ENCODE measurements at regions not wholly inside any gene's neighbourhood (a gene's known extent, or its start where the extent isn't known, plus 50 kb on each side); places are given as distances from the start of the nearest gene placed in this dataset.

DNA sequence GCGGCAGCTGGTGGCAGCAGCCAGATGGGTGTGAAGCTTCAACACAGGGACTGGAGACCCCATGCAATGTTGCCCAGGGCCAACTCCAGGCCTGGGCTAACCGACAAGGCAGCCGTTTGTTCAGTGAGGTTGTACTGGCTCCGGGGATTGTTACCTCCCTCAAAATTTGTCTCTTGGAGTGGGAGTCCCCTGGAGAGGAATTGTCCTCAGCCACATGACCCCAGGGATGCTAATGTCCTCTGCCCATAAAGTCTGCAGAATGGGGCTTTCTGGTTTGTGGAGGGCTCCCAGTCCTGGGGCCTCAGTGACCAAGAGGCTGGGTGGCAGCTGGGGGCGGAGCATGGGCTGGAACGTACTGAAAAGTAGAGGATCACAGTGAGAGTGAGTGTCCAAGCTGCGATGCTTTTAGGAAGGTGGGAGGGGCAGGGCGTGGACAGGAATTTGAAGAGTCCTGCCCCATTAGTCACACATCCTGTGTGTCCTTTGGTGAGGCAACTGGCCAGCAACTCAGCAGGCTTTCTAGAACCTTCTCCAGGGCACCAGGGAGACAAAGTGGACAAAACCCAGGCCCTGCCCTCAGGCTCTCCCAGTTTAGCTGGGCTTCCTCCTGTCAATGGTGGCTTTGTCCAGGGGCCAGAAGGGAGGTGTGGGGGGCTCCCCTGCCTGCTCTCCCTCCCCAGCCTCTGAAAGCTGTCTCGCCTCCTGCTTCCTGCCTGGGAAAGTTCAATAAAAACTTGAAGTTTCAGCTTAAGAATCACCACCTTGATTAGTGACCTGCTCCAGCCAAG, 114.0 kb downstream of the NSG2 start:
- peak; percentile 3 to 83 for DNase-seq (ENCODE audit: low read depth in 2 of 2)
- Histone ChIP-seq H3K9ac (ENCODE audit: insufficient read depth, low read length) (no peak overlapping the region), H2AFZ (ENCODE audit: low read length) (no peak overlapping the region), H3K4me1 (ENCODE audit: control insufficient read depth, extremely low read depth, insufficient read depth, low read length) (no peaks in the 10 kb centered on the region), H3K79me2 (ENCODE audit: control insufficient read depth, insufficient read depth, low read length) (no peaks in the 10 kb centered on the region), H3K4me2 (ENCODE audit: extremely low read depth, insufficient read depth, low read length) (no peak overlapping the region), H4K20me1 (ENCODE audit: control insufficient read depth, extremely low read depth, insufficient read depth, low read length) (no peaks in the 10 kb centered on the region), H3K27me3 (ENCODE audit: control insufficient read depth, insufficient read depth, low read length) (no peaks in the 10 kb centered on the region), H3K36me3 (ENCODE audit: control insufficient read depth, insufficient read depth, low read length) (no peaks in the 10 kb centered on the region), H3K27ac (ENCODE audit: insufficient read depth, low read length) (no peak overlapping the region), H3K9me3 (ENCODE audit: control insufficient read depth, insufficient read depth, low read depth, low read length) (no peaks in the 10 kb centered on the region), H3K4me3 (replicated peaks in 1 of 4; ENCODE audit: control extremely low read depth in 1 of 4, insufficient read depth in 1 of 4, low read depth in 3 of 4, low read length in 4 of 4) (no peak overlapping the region)
- TF ChIP-seq EZH2 (IDR thresholded peaks at IDR 0.05; ENCODE audit: low read length, missing control alignments) = no peak
- TF ChIP-seq, protein P1, sequence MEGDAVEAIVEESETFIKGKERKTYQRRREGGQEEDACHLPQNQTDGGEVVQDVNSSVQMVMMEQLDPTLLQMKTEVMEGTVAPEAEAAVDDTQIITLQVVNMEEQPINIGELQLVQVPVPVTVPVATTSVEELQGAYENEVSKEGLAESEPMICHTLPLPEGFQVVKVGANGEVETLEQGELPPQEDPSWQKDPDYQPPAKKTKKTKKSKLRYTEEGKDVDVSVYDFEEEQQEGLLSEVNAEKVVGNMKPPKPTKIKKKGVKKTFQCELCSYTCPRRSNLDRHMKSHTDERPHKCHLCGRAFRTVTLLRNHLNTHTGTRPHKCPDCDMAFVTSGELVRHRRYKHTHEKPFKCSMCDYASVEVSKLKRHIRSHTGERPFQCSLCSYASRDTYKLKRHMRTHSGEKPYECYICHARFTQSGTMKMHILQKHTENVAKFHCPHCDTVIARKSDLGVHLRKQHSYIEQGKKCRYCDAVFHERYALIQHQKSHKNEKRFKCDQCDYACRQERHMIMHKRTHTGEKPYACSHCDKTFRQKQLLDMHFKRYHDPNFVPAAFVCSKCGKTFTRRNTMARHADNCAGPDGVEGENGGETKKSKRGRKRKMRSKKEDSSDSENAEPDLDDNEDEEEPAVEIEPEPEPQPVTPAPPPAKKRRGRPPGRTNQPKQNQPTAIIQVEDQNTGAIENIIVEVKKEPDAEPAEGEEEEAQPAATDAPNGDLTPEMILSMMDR (conservative IDR thresholded peaks at IDR 0.05 in 1 of 2, IDR thresholded peaks at IDR 0.05 in 1 of 2; ENCODE audit: low read depth in 1 of 2, low read length in 2 of 2) = no peak

DNA sequence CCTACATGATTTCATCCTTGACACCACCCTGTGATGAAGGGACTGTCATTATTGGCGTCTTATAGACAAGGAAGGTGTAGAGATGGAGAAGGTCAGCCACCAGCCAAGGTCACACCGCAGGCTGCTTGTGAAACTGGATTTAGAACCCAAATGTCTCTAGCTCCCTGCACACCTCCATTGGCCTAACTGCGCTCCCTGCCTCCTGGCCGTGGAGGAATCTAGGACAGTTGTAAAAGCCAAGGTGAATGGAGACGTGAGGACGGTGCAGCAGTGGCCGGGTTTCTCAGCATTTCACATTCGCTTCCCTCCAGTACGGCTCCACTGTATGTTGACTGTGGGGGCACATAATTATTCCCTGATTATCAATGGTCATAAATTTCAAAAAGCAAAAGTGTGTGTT, 119.9 kb downstream of the NSG2 start:
- Histone ChIP-seq H3K4me2 (ENCODE audit: extremely low read depth, insufficient read depth, low read length) (no peak overlapping the region), H4K20me1 (ENCODE audit: control insufficient read depth, extremely low read depth, insufficient read depth, low read length) (no peaks in the 10 kb centered on the region), H3K27me3 (ENCODE audit: control insufficient read depth, insufficient read depth, low read length) (no peaks in the 10 kb centered on the region), H3K27ac (ENCODE audit: insufficient read depth, low read length) (no peak overlapping the region), H2AFZ (ENCODE audit: low read length) (no peak overlapping the region), H3K4me1 (ENCODE audit: control insufficient read depth, extremely low read depth, insufficient read depth, low read length) (no peaks in the 10 kb centered on the region), H3K36me3 (ENCODE audit: control insufficient read depth, insufficient read depth, low read length) (no peaks in the 10 kb centered on the region), H3K9me3 (ENCODE audit: control insufficient read depth, insufficient read depth, low read depth, low read length) (no peaks in the 10 kb centered on the region), H3K4me3 (replicated peaks in 1 of 4; ENCODE audit: control extremely low read depth in 1 of 4, insufficient read depth in 1 of 4, low read depth in 3 of 4, low read length in 4 of 4) (no peak overlapping the region), H3K9ac (ENCODE audit: insufficient read depth, low read length) (no peak overlapping the region), H3K79me2 (ENCODE audit: control insufficient read depth, insufficient read depth, low read length) (no peaks in the 10 kb centered on the region)
- TF ChIP-seq, protein P1 (conservative IDR thresholded peaks at IDR 0.05 in 1 of 2, IDR thresholded peaks at IDR 0.05 in 1 of 2; ENCODE audit: low read depth in 1 of 2, low read length in 2 of 2) = no peak
- no peak for TF ChIP-seq EZH2 (IDR thresholded peaks at IDR 0.05; ENCODE audit: low read length, missing control alignments)
- no peak for DNase-seq (ENCODE audit: low read depth in 2 of 2)

DNA sequence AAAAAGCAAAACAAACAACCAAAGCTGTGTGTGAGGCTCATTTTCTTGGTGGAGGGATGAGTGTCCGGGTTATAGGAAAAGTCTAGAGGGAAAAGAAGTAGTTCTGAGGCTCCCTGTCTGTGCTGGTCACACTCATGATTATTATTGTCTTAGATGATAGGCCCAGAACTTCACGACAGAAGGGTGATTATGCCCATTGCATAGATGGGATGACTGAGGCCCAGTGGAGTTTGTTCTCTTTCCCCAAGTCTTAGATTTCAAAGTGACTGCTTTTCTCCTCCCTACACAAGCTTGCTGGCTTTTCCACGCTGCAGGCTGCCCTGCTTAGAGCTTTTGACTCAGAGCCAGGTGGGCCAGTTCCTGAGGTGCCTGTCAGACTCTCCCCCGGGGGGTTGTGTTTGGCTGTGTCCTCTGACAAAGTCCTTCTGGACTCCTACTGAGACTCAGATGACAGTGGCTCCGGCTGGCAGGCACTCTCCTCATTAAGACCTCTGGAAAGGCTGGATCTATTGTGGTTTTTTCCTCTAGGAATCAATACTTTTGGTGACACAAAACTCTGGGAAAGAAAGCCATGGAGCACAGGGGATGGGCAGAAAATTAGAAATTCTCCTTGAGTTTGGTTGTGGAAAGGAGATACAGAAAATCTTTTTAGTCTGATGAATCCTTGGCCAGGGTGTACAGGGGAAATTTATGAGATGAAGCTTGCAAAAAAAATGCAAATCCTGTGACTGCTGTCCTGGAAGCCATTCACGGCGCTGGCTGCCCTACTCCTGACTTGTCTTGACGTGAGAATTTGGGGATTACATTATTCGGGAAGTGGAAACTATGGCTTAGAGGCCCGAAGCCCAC, 120.9 kb downstream of the NSG2 start:
- TF ChIP-seq, protein P1 (conservative IDR thresholded peaks at IDR 0.05 in 1 of 2, IDR thresholded peaks at IDR 0.05 in 1 of 2; ENCODE audit: low read depth in 1 of 2, low read length in 2 of 2) = no peak
- TF ChIP-seq EZH2 (IDR thresholded peaks at IDR 0.05; ENCODE audit: low read length, missing control alignments) = no peak
- Histone ChIP-seq H3K9me3 (ENCODE audit: control insufficient read depth, insufficient read depth, low read depth, low read length) (no peaks in the 10 kb centered on the region), H3K4me2 (ENCODE audit: extremely low read depth, insufficient read depth, low read length) (no peak overlapping the region), H3K4me3 (replicated peaks in 1 of 4; ENCODE audit: control extremely low read depth in 1 of 4, insufficient read depth in 1 of 4, low read depth in 3 of 4, low read length in 4 of 4) (no peak overlapping the region), H4K20me1 (ENCODE audit: control insufficient read depth, extremely low read depth, insufficient read depth, low read length) (no peaks in the 10 kb centered on the region), H3K4me1 (ENCODE audit: control insufficient read depth, extremely low read depth, insufficient read depth, low read length) (no peaks in the 10 kb centered on the region), H2AFZ (ENCODE audit: low read length) (no peak overlapping the region), H3K27ac (ENCODE audit: insufficient read depth, low read length) (no peak overlapping the region), H3K36me3 (ENCODE audit: control insufficient read depth, insufficient read depth, low read length) (no peaks in the 10 kb centered on the region), H3K9ac (ENCODE audit: insufficient read depth, low read length) (no peak overlapping the region), H3K79me2 (ENCODE audit: control insufficient read depth, insufficient read depth, low read length) (no peaks in the 10 kb centered on the region), H3K27me3 (ENCODE audit: control insufficient read depth, insufficient read depth, low read length) (no peaks in the 10 kb centered on the region)
- no peak for DNase-seq (ENCODE audit: low read depth in 2 of 2)
